Gastroesophageal sphincter (tissue), 4 donors: ENCODE measurements at regions not wholly inside any gene's neighbourhood (a gene's known extent, or its start where the extent isn't known, plus 50 kb on each side); places are given as distances from the start of the nearest gene placed in this dataset.

Source experiments
- ATAC-seq: fragments of 150-250 bp; one replicate; pipeline ENCODE4 v1.9.1; 2016; ENCODE audit warnings: mild to moderate bottlenecking, moderate library complexity
- H3K27ac ChIP-seq, 4 donors: fragments of 200-600 bp; sonication (generic) in 3 of 4; 1 replicate in 3 of 4; 2 replicates in 1 of 4; pipeline ENCODE4 v1.5.1; 2016 to 2019
- H3K27me3 ChIP-seq: fragments of 200-600 bp; sonication (generic); one replicate; pipeline ENCODE4 v1.5.1; 2019
- H3K36me3 ChIP-seq, 2 donors: fragments of 200-600 bp; sonication (generic); one replicate each; pipeline ENCODE4 v1.5.1; 2019; ENCODE audit warnings: control low read depth in 1 of 2
- H3K4me1 ChIP-seq, 3 donors: fragments of 200-600 bp; sonication (generic); 1 replicate in 2 of 3; 2 replicates in 1 of 3; pipeline ENCODE4 v1.5.1; 2016 to 2019; ENCODE audit warnings: control low read depth in 2 of 3
- H3K4me3 ChIP-seq, 2 donors: fragments of 200-600 bp; sonication (generic); one replicate each; pipeline ENCODE4 v1.5.1; 2019; ENCODE audit warnings: mild to moderate bottlenecking in 1 of 2, moderate library complexity in 1 of 2
- H3K9me3 ChIP-seq, 3 donors: fragments of 200-600 bp; sonication (generic); one replicate each; pipeline ENCODE4 v1.5.1; 2017 to 2019; ENCODE audit warnings: control low read depth in 2 of 3
- EP300 ChIP-seq: sonication (generic); formaldehyde crosslinking; IDR thresholded peaks from one replicate; pipeline ENCODE4 v1.6.1; 2017; ENCODE audit warnings: antibody characterized with exemption, mild to moderate bottlenecking
- POLR2A ChIP-seq, 2 donors: fragments of 450-650 bp; IDR thresholded peaks; one replicate each; pipeline ENCODE4 v1.6.1; 2017; ENCODE audit warnings: antibody characterized with exemption in 2 of 2, mild to moderate bottlenecking in 2 of 2, moderate library complexity in 1 of 2
- POLR2AphosphoS5 ChIP-seq: sonication (generic); formaldehyde crosslinking; IDR thresholded peaks from one replicate; pipeline ENCODE4 v1.6.1; 2017; ENCODE audit warnings: antibody characterized with exemption
- WGBS, 2 donors: methylation state at CpG; one replicate each; pipeline ENCODE4 v1.1.5; 2018; ENCODE audit warnings: low coverage in 1 of 2; 5-methylcytosine and 5-hydroxymethylcytosine counted together
- TF ChIP-seq, protein P1 (sequence below), 4 experiments: fragments of 200-600 bp in 2 of 4; fragments of 450-650 bp in 2 of 4; sonication (generic) in 1 of 4; IDR thresholded peaks; one replicate each; pipeline ENCODE4 v1.5.1; 2017 to 2019; ENCODE audit warnings: antibody characterized with exemption in 4 of 4, mild to moderate bottlenecking in 2 of 4, moderate library complexity in 2 of 4

DNA sequence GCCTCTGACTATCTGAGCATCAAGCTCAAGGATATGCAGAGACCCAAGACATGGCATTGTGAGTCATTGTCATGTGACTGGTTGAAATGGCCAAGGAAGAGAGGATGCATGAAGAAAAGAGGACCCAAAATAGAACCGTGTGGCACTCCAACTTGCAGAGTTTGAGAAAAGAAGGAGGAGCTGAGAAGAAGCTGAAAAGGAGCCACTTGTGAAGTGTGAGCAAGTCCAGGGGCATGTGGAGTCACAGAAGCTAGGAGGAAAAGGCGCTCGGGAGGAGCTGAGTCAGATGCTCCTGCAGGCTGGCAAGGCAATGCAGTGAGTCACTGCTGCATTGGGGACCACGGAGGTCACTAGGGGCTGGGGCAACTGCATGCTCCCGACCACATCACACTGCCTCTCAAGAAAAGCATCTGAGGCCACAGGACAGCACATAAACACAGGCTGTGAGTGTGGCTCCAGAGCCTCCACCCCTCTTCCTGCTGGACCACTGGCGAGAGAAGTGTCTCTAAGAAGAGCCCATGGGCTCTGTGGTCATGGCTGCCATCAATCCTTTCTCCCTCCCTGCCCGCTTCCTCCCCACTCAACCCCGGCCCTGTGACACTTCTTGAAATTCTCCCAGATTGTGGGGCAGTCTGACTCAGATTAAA, 197.6 kb downstream of the DRD1 start:
- no peak overlapping the region for H3K27ac ChIP-seq
- no peak for ATAC-seq
- H3K4me3 ChIP-seq, result no peak overlapping the region
- TF ChIP-seq POLR2AphosphoS5, result peak; percentile 49
- no peak for TF ChIP-seq EP300
- TF ChIP-seq, protein P1, sequence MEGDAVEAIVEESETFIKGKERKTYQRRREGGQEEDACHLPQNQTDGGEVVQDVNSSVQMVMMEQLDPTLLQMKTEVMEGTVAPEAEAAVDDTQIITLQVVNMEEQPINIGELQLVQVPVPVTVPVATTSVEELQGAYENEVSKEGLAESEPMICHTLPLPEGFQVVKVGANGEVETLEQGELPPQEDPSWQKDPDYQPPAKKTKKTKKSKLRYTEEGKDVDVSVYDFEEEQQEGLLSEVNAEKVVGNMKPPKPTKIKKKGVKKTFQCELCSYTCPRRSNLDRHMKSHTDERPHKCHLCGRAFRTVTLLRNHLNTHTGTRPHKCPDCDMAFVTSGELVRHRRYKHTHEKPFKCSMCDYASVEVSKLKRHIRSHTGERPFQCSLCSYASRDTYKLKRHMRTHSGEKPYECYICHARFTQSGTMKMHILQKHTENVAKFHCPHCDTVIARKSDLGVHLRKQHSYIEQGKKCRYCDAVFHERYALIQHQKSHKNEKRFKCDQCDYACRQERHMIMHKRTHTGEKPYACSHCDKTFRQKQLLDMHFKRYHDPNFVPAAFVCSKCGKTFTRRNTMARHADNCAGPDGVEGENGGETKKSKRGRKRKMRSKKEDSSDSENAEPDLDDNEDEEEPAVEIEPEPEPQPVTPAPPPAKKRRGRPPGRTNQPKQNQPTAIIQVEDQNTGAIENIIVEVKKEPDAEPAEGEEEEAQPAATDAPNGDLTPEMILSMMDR (IDR thresholded peaks at IDR 0.05), result no peak
- TF ChIP-seq POLR2A (IDR thresholded peaks at IDR 0.05), result no peak
- no peaks in the 10 kb centered on the region for H3K9me3 ChIP-seq
- 20 to 43% methylated on average over 4 to 5 of the region's 8 CpGs for WGBS, 2 donors
- no peaks in the 10 kb centered on the region for H3K36me3 ChIP-seq
- no peaks in the 10 kb centered on the region for H3K4me1 ChIP-seq
- peaks cover 3% of the 10 kb centered on the region for H3K27me3 ChIP-seq

GRCh38 chr5:175243441-175243840, 200.5 kb downstream of the DRD1 start:
- no peak for ATAC-seq
- TF ChIP-seq, protein P1 (IDR thresholded peaks at IDR 0.05), result no peak
- TF ChIP-seq POLR2A (IDR thresholded peaks at IDR 0.05) (no peak), EP300 (no peak), POLR2AphosphoS5 (no peak)
- H3K27ac ChIP-seq, result no peak overlapping the region
- peaks cover 9% of the 10 kb centered on the region for H3K27me3 ChIP-seq
- WGBS, 2 donors, result no CpG with 5 or more reads among the region's 6 CpGs
- no peaks in the 10 kb centered on the region for H3K9me3 ChIP-seq
- no peaks in the 10 kb centered on the region for H3K36me3 ChIP-seq
- H3K4me3 ChIP-seq, result no peak overlapping the region
- H3K4me1 ChIP-seq, result no peaks in the 10 kb centered on the region

GRCh38 chr5:175242207-175242606, 201.8 kb downstream of the DRD1 start:
- H3K4me3 ChIP-seq, result no peak overlapping the region
- TF ChIP-seq EP300, result no peak
- TF ChIP-seq POLR2AphosphoS5, result no peak
- TF ChIP-seq POLR2A (IDR thresholded peaks at IDR 0.05), result no peak
- TF ChIP-seq, protein P1 (IDR thresholded peaks at IDR 0.05), result no peak
- H3K9me3 ChIP-seq, result no peaks in the 10 kb centered on the region
- ATAC-seq, result no peak
- no peak overlapping the region for H3K27ac ChIP-seq
- WGBS, 2 donors, result 69 to 83% methylated on average over 3 to 4 of the region's 5 CpGs
- no peaks in the 10 kb centered on the region for H3K4me1 ChIP-seq
- peaks cover 9% of the 10 kb centered on the region for H3K27me3 ChIP-seq
- H3K36me3 ChIP-seq, result no peaks in the 10 kb centered on the region

- WGBS, 2 donors, result 74 to 81% methylated on average over 5 of the region's 5 CpGs
- H3K4me3 ChIP-seq, result no peak overlapping the region
- H3K27me3 ChIP-seq, result peaks cover 9% of the 10 kb centered on the region
- TF ChIP-seq EP300 (no peak), POLR2AphosphoS5 (no peak), POLR2A (IDR thresholded peaks at IDR 0.05) (no peak)
- TF ChIP-seq, protein P1 (IDR thresholded peaks at IDR 0.05), result no peak
- no peaks in the 10 kb centered on the region for H3K36me3 ChIP-seq
- no peak for ATAC-seq
- H3K27ac ChIP-seq, result no peak overlapping the region
- no peaks in the 10 kb centered on the region for H3K9me3 ChIP-seq
- no peaks in the 10 kb centered on the region for H3K4me1 ChIP-seq
These were observed 205.7 kb downstream of the DRD1 start for GRCh38 chr5:175238326-175238725.

- no peak for TF ChIP-seq EP300
- no peak for TF ChIP-seq POLR2A (IDR thresholded peaks at IDR 0.05)
- no peak for TF ChIP-seq POLR2AphosphoS5
- TF ChIP-seq, protein P1 (IDR thresholded peaks at IDR 0.05), result no peak
- Histone ChIP-seq H3K36me3 (no peaks in the 10 kb centered on the region), H3K27ac (no peak overlapping the region), H3K4me1 (no peaks in the 10 kb centered on the region), H3K9me3 (no peaks in the 10 kb centered on the region), H3K27me3 (peaks cover 6% of the 10 kb centered on the region), H3K4me3 (no peak overlapping the region)
- ATAC-seq, result no peak
- 74 to 76% methylated on average over 4 to 6 of the region's 6 CpGs for WGBS, 2 donors
These were observed 207.8 kb downstream of the DRD1 start for GRCh38 chr5:175236176-175236575.
